ENCODE measurements at regions not wholly inside any gene's neighbourhood (a gene's known extent, or its start where the extent isn't known, plus 50 kb on each side); places are given as distances from the start of the nearest gene placed in this dataset.

GRCh38 chr11:11743216-11743615, 98.6 kb upstream of the USP47 start:
- TF ChIP-seq CTCF (optimal IDR thresholded peaks at IDR 0.05 in 1 of 3, IDR thresholded peaks at IDR 0.05 in 1 of 3, conservative IDR thresholded peaks at IDR 0.05 in 1 of 3; ENCODE audit: extremely low read depth in 1 of 3, insufficient read depth in 2 of 3, low read length in 3 of 3) (no peak), EZH2 (IDR thresholded peaks at IDR 0.05; ENCODE audit: low read length) (no peak)
